GM12878 (cell line): ENCODE measurements at regions not wholly inside any gene's neighbourhood (a gene's known extent, or its start where the extent isn't known, plus 50 kb on each side); places are given as distances from the start of the nearest gene placed in this dataset.

ENCODE experiments used
- ATAC-seq: fragments of 200-7000 bp; cut with Tn5 transposase; 3 replicates; pipeline ENCODE4 v1.9.1; 2020; ENCODE audit warnings: mild to moderate bottlenecking, moderate library complexity
- BruUV-seq: library from RNA; stranded (reverse); fragments of 400-500 nt; replicated peaks from 2 replicates; lab custom pipeline; 2021; lab: Mats Ljungman, UMichigan
- CTCF ChIA-PET: fragments of 300-600 bp; sonication (Branson Sonifier 250); formaldehyde crosslinking; extraction: SDS; loops from one replicate; lab custom pipeline; 2021; ENCODE audit warnings: inconsistent platforms; lab: Yijun Ruan, JAX
- POLR2A ChIA-PET: fragments of 350-600 bp; formaldehyde crosslinking; extraction: SDS; loops from one replicate; lab custom pipeline; 2021; ENCODE audit warnings: inconsistent platforms; lab: Charles Lee
- RAD21 ChIA-PET: fragments of 300-600 bp; sonication (Branson Sonifier 250); formaldehyde crosslinking; loops from one replicate; lab custom pipeline; 2023; ENCODE audit warnings: antibody characterized with exemption; ENCODE audit not compliant: unreplicated experiment; lab: Charles Lee
- SMC1A ChIA-PET: fragments of 300-600 bp; sonication (Branson Sonifier 250); formaldehyde crosslinking; loops from one replicate; lab custom pipeline; 2023; ENCODE audit not compliant: unreplicated experiment, uncharacterized antibody; lab: Charles Lee
- DNase-seq: peaks from one replicate; pipeline ENCODE4 v3.0.0-alpha.2; 2011; ENCODE audit warnings: low read depth, low spot score
- FAIRE-seq: peaks from 3 replicates; lab custom pipeline; 2011; peaks lifted over from hg19 to GRCh38; lab: Jason Lieb, UNC
- H2AFZ ChIP-seq: 2 replicates; pipeline ENCODE4 v1.6.0; 2011; ENCODE audit warnings: low read depth, low read length, control low read depth; ENCODE audit not compliant: control insufficient read depth
- H3K27ac ChIP-seq: 2 replicates; pipeline ENCODE4 v1.5.1; 2011; ENCODE audit warnings: control low read depth; ENCODE audit not compliant: control insufficient read depth, insufficient read depth
- H3K27me3 ChIP-seq, 2 experiments: replicated peaks in 1 of 2; 2 replicates each; pipeline versions ENCODE4 v1.6.0 to v1.6.1; 2011; ENCODE audit warnings: low read length in 1 of 2; ENCODE audit not compliant: control insufficient read depth in 2 of 2, insufficient read depth in 2 of 2
- H3K36me3 ChIP-seq, 2 experiments: 2 replicates each; pipeline ENCODE4 v1.5.1; 2011; ENCODE audit warnings: low read length in 1 of 2; ENCODE audit not compliant: control insufficient read depth in 2 of 2, insufficient read depth in 2 of 2
- H3K4me1 ChIP-seq: 2 replicates; pipeline ENCODE4 v1.6.1; 2011; ENCODE audit warnings: mild to moderate bottlenecking, low read length, moderate library complexity, mixed read lengths; ENCODE audit not compliant: control insufficient read depth, insufficient read depth
- H3K4me2 ChIP-seq: 2 replicates; pipeline ENCODE4 v1.6.0; 2011; ENCODE audit warnings: control low read depth; ENCODE audit not compliant: control insufficient read depth, insufficient read depth
- H3K4me3 ChIP-seq: fragments of 200-600 bp; sonication (generic); 2 replicates; pipeline ENCODE4 v1.5.1; 2016
- H3K79me2 ChIP-seq: 2 replicates; pipeline ENCODE4 v1.6.0; 2011; ENCODE audit warnings: low read length; ENCODE audit not compliant: control insufficient read depth, insufficient read depth
- H3K9ac ChIP-seq: 2 replicates; pipeline ENCODE4 v1.8.0; 2011; ENCODE audit warnings: low read length, control low read depth, mixed read lengths; ENCODE audit not compliant: control insufficient read depth, insufficient read depth
- H3K9me3 ChIP-seq: replicated peaks from 3 replicates; pipeline ENCODE4 v1.5.1; 2011; ENCODE audit warnings: mild to moderate bottlenecking, low read length; ENCODE audit not compliant: control insufficient read depth, insufficient read depth
- H4K20me1 ChIP-seq: 2 replicates; pipeline ENCODE4 v1.6.0; 2011; ENCODE audit not compliant: control insufficient read depth, insufficient read depth
- ASH2L ChIP-seq: fragments of 300-600, 200-600 bp; sonication (generic); IDR thresholded peaks from 2 replicates; pipeline ENCODE4 v1.6.1; 2017; ENCODE audit warnings: low read depth, mild to moderate bottlenecking, borderline replicate concordance
- ATF7 ChIP-seq: fragments of 450-650 bp; IDR thresholded peaks from 2 replicates; pipeline ENCODE4 v1.6.1; 2016; ENCODE audit warnings: low read depth, mild to moderate bottlenecking
- CBFB ChIP-seq: IDR thresholded peaks from 2 replicates; pipeline ENCODE4 v1.6.1; 2016; ENCODE audit warnings: antibody characterized with exemption, low read depth
- IKZF1 ChIP-seq: fragments of 450-650 bp; conservative IDR thresholded peaks from 2 replicates; pipeline ENCODE4 v1.6.1; 2017; ENCODE audit warnings: antibody characterized with exemption, mild to moderate bottlenecking
- MLLT1 ChIP-seq: fragments of 450-650 bp; IDR thresholded peaks from 2 replicates; pipeline ENCODE4 v1.6.1; 2016; ENCODE audit warnings: mild to moderate bottlenecking
- PAX8 ChIP-seq: fragments of 450-650 bp; IDR thresholded peaks from 2 replicates; pipeline ENCODE4 v1.6.1; 2017; ENCODE audit warnings: mild to moderate bottlenecking, moderate library complexity
- PBX3 ChIP-seq: IDR thresholded peaks from 2 replicates; pipeline ENCODE4 v1.6.1; 2011; ENCODE audit warnings: mild to moderate bottlenecking, low read depth, low read length, moderate library complexity; ENCODE audit not compliant: insufficient replicate concordance
- SPI1 ChIP-seq: IDR thresholded peaks from 2 replicates; pipeline ENCODE4 v1.6.1; 2011; ENCODE audit warnings: low read depth, mild to moderate bottlenecking, low read length, moderate library complexity, borderline replicate concordance; ENCODE audit not compliant: insufficient read depth
- WGBS: methylation state at CpG from one replicate; pipeline ENCODE4 v1.1.6; 2016; ENCODE audit warnings: low lambda C conversion rate; ENCODE audit not compliant: insufficient replicate concordance, insufficient coverage; ENCODE audit errors: missing lambda C conversion rate; 5-methylcytosine and 5-hydroxymethylcytosine counted together
- in situ Hi-C: fragments of 300-500 bp; cut with MboI; formaldehyde crosslinking; loops from 9 replicates; pipeline ENCODE4 v1.14.3; 2018; ENCODE audit warnings: mixed read lengths
- intact Hi-C: fragments of 100-400 bp; cut with micrococcal nuclease; formaldehyde crosslinking; loops from one replicate; pipeline ENCODE4 v1.14.2; 2022; ENCODE audit not compliant: unreplicated experiment

GRCh38 chr3:113136544-113136943 lies 74.8 kb upstream of the BOC start:
- Histone ChIP-seq H3K4me1 (no peaks in the 10 kb centered on the region), H3K36me3 (no peaks in the 10 kb centered on the region), H3K4me2 (no peak overlapping the region), H3K9me3 (no peaks in the 10 kb centered on the region), H3K27me3 (no peaks in the 10 kb centered on the region), H3K27ac (no peak overlapping the region), H3K9ac (no peak overlapping the region), H3K4me3 (no peak overlapping the region), H4K20me1 (no peaks in the 10 kb centered on the region), H3K79me2 (no peaks in the 10 kb centered on the region), H2AFZ (no peak overlapping the region)
- intact Hi-C loops (loop anchor here (1.0 to 5.0 kb wide), 2 partner anchors 84 to 152 kb away; no protein-coding TSS in a partner anchor), in situ Hi-C loops (loop anchor here (5.0 kb wide), 1 partner anchor 146 kb away; no protein-coding TSS in a partner anchor)
- ATAC-seq (no peak), DNase-seq (no peak), FAIRE-seq (no peak)
- CTCF ChIA-PET: interaction anchor here (0.8 to 6.6 kb wide), 13 partner anchors 12 to 494 kb away, joined by 3 to 82 read pairs (median 4); no protein-coding TSS in a partner anchor
- TF ChIP-seq SPI1: no peak
- TF ChIP-seq CBFB: no peak
- TF ChIP-seq MLLT1: no peak
- TF ChIP-seq PBX3: no peak
- no peak for TF ChIP-seq PAX8
- TF ChIP-seq IKZF1: no peak
- no peak for TF ChIP-seq ASH2L
- TF ChIP-seq ATF7: no peak
- BruUV-seq: no TSS peak
- POLR2A ChIA-PET: no interaction called here
- 81% methylated on average over 5 of the region's 5 CpGs for WGBS
- SMC1A ChIA-PET: interaction anchor here (0.8 to 6.3 kb wide), 6 partner anchors 85 to 196 kb away, joined by 3 to 47 read pairs (median 3); no protein-coding TSS in a partner anchor
- RAD21 ChIA-PET: interaction anchor here (4.9 kb wide), 1 partner anchor 153 kb away, joined by 31 read pairs; no protein-coding TSS in a partner anchor
